ENCODE measurements at regions not wholly inside any gene's neighbourhood (a gene's known extent, or its start where the extent isn't known, plus 50 kb on each side); places are given as distances from the start of the nearest gene placed in this dataset.
"Not testable (repeated sequence)": the region's sequence is repeated elsewhere in the genome, so short reads cannot be mapped to it uniquely, and the experiment has no call there.

- no peak for DNase-seq (ENCODE audit: low read depth)
These were observed 161.6 kb upstream of the EXOC2 start for GRCh38 chr6:854406-855118.

GRCh38 chr6:852216-852615 lies 159.3 kb upstream of the EXOC2 start:
- not testable (repeated sequence) for DNase-seq (ENCODE audit: low read depth)

GRCh38 chr6:849075-849506 lies 156.2 kb upstream of the EXOC2 start:
- DNase-seq (ENCODE audit: low read depth), result no peak

GRCh38 chr6:845566-845965 lies 152.6 kb upstream of the EXOC2 start:
- DNase-seq (ENCODE audit: low read depth), result no peak

- DNase-seq (ENCODE audit: low read depth), result no peak
These were observed 152.2 kb upstream of the EXOC2 start for GRCh38 chr6:845101-845500.

GRCh38 chr6:842141-842540 lies 149.2 kb upstream of the EXOC2 start:
- DNase-seq (ENCODE audit: low read depth), result no peak

- no peak for DNase-seq (ENCODE audit: low read depth)
These were observed 148.6 kb upstream of the EXOC2 start for GRCh38 chr6:841569-841968.

- no peak for DNase-seq (ENCODE audit: low read depth)
These were observed 146.3 kb upstream of the EXOC2 start for GRCh38 chr6:839201-839600.

- no peak for DNase-seq (ENCODE audit: low read depth)
These were observed 144.4 kb upstream of the EXOC2 start for GRCh38 chr6:837380-837779.

GRCh38 chr6:836276-836853 lies 143.4 kb upstream of the EXOC2 start:
- DNase-seq (ENCODE audit: low read depth), result no peak

- DNase-seq (ENCODE audit: low read depth), result no peak
These were observed 142.7 kb upstream of the EXOC2 start for GRCh38 chr6:835476-836160.

GRCh38 chr6:834866-835265 lies 141.9 kb upstream of the EXOC2 start:
- no peak for DNase-seq (ENCODE audit: low read depth)

GRCh38 chr6:834190-834589 lies 141.3 kb upstream of the EXOC2 start:
- DNase-seq (ENCODE audit: low read depth), result no peak

- DNase-seq (ENCODE audit: low read depth), result not testable (repeated sequence)
These were observed 139.9 kb upstream of the EXOC2 start for GRCh38 chr6:832804-833203.

GRCh38 chr6:830667-831327 lies 137.9 kb upstream of the EXOC2 start:
- DNase-seq (ENCODE audit: low read depth), result no peak

- DNase-seq (ENCODE audit: low read depth), result no peak
These were observed 136.7 kb upstream of the EXOC2 start for GRCh38 chr6:829656-830055.

GRCh38 chr6:827431-827830 lies 134.5 kb upstream of the EXOC2 start:
- DNase-seq (ENCODE audit: low read depth), result no peak

GRCh38 chr6:819122-819521 lies 126.2 kb upstream of the EXOC2 start:
- DNase-seq (ENCODE audit: low read depth), result no peak

- DNase-seq (ENCODE audit: low read depth), result no peak
These were observed 125.3 kb upstream of the EXOC2 start for GRCh38 chr6:818196-818595.

GRCh38 chr6:816510-817084 lies 123.7 kb upstream of the EXOC2 start:
- no peak for DNase-seq (ENCODE audit: low read depth)

- DNase-seq (ENCODE audit: low read depth), result peak; percentile 32
These were observed 122.4 kb upstream of the EXOC2 start for GRCh38 chr6:815348-815738.
